GM21423 (cell line): ENCODE measurements at regions not wholly inside any gene's neighbourhood (a gene's known extent, or its start where the extent isn't known, plus 50 kb on each side); places are given as distances from the start of the nearest gene placed in this dataset.

Experiments used
- ATAC-seq: cut with Tn5 transposase; IDR thresholded peaks from one replicate; pipeline ENCODE4 v1.9.1; 2021; ENCODE audit warnings: mild to moderate bottlenecking, moderate library complexity; ENCODE audit not compliant: unreplicated experiment

DNA sequence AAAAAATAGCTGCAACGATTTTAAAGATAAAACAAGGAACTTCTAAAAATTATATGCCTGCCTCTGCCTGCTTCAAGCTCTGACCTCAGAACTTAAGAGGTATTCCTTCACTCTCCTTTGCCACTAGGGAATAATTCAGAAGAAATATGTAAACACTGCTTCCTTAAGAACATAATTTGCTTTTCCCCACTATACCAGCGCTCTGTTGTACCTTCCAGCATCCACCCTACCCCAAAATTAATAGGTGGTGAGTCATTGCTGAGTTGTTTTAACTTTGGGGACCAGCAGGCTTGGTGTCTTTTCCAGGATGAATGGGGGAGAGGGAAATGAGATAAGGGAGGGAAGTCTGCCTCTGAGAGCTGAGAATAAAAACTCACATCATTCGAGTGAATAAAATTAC lies 107.7 kb upstream of the ATXN1 start:
- ATAC-seq = no peak

DNA sequence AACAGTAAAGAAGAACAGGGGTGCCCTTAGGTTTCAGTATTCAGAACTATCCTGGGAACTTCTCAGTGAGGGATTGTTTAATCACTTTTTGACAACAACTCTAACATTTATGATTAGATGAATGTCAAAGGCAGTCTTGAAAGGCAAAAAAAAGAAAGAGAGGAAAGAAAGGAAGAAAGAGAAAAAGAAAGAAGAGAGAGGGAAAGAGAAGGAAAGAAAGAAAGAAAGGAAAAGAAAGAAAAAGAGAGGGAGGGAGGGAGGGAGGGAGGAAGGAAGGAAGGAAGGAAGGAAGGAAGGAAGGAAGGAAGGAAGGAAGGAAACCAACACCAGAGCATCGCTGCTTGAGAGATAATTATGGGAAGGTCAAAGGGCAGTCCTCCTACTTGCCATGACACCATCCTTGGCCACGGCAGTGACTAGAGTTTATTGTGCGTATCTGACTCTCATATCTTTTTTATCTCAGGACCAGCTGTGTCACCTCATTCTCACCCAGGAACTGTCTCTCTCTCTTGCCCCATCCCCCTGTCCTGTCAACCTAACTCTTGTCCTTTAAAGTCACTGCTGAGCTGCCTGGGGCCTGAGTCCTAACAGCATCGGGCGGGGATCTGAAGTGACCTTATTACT lies 96.8 kb upstream of the ATXN1 start:
- no peak for ATAC-seq

DNA sequence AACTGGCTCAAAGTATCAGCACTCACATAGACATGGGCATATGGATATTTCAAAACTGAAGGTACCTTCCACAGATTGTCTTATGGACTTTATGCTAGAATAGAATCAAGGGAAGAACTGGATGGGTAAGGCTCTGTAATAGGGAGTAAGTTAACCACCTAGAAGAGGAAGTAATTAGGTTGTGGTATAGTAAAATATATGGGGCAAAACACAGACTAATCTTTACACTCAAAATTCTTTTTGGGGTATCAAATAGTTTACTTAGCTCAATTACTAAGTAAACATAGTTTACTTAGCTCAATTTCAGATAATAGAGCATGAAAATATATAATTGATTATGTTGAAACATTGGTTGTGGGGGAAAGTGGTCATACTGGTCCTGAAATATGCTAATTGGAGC lies 94.2 kb upstream of the ATXN1 start:
- ATAC-seq = peak; percentile 48

DNA sequence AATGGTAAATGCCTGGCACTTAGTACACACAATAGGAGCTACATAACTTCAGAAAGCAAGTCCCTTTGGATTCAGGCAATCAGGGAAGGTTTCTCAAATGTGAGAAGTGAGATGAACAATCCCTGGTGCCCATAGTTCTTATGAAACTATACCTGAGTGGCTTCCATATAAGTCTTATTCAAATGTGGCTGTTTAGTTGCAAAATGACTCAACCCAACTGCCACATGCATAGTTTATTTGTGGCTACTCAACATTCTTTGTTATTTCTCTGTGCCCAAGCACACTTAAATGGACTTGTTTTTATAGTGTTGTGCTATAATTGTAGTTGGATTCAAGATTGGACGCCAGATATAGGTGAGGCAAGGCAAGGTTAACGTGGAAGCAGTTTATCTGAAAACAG lies 93.7 kb upstream of the ATXN1 start:
- ATAC-seq = peak; percentile 79

DNA sequence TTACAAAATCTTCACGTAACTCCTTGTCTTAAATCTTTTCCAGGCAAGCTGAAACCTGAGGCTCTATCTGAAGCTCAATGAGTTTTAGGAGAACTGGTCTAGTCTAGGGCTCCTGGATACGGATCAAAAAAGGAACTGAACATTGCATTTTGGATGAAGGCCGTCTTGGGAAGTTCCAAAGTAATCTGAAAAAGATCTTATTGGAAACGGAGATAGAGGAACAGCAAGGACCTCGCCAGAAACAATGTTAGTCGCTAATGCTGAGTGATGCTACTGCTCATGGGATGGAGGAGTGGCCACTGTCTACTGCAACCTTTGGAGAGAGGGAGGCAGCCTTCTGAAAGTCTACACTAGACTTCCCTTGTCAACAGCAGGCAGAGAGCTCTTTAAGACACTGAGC lies 91.4 kb upstream of the ATXN1 start:
- ATAC-seq = no peak

DNA sequence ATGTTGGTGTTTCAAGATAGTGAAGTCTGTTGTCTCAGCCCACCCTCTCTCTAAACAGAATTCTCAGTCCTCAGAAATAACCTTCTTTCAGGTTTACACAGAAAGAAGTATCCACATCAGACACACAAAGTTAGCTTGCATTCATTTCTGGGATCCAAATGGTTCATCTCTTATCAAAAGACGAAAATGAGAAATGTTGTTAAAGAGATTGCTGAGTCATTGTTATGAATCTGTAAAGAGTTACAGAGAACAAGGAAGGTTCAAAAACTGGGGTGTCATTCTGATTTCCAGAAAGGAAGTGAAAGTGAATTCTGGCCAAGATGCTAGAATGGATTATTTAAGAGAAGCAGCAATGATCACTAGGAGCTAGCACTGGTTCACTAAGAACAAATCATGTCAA lies 90.5 kb upstream of the ATXN1 start:
- no peak for ATAC-seq

DNA sequence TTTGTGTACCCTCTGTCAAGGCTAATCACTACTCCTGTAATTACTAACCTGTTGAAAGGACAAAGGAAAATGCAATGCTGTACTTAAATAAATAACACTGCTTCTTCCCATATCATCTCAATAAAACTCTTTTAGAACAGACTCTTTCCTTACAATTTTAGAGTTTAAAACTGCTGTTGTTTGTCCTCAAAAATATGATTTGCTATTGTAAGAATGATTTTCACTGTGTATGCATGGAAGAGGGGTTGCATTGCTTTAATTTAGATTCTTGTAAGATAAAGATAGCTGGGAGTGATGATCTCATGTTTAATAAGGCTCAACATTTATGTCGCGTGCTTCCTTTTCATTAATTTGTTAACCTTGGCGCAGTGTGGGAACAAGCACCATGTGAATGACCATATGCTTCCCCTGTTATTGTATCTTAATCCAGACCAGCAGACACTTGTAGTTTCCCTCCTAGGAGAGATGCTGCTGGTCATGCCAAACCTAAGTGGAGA lies 89.8 kb upstream of the ATXN1 start:
- no peak for ATAC-seq

DNA sequence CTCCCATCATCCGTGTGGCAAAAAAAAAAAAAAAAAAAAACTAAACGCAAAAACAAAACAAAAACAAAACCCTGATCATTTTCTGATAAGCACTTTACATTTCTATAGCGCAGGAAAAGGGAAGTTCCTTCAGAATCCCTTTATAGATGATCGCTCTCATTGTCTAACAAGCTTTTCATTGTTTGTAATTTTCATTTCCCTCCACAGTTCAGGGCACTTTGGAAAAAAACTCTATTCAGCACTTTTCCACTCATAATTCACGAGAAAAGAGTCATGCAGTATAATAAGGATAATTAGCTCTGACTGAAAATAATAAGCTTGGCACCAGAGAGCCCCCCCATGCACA lies 89.4 kb upstream of the ATXN1 start:
- no peak for ATAC-seq

DNA sequence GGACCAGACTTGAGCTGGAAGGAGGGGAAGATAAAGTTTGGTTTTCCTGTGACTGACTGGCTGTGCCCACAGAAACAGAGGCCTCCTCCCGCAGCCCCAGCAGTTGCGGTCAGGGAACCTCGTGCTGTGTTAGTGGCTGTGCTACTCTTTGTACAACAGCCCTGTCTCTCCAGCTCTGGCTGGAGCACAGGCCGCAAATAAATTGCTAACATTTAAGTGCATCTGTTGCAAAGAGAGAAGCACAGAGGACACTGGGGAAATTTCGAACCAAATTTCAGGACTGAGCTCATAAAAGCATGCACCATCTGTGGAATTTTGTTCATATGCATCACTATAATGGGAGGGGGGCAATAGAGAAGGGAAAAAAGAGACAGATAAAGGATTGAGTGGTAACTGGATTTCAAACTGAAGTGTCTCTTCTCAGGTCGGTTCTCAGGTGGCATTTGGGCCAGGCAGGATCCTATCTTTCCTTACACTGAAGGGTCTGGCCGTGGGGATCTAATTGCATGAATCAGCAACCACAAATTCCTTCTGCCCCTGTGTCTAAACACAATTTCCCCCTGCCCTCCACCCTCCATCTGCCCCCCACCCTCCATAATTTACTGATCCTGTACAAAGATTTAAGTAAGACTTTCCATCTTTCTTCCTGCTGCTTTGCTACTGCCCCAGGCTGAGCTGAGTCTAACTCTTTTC lies 88.9 kb upstream of the ATXN1 start:
- ATAC-seq = no peak

DNA sequence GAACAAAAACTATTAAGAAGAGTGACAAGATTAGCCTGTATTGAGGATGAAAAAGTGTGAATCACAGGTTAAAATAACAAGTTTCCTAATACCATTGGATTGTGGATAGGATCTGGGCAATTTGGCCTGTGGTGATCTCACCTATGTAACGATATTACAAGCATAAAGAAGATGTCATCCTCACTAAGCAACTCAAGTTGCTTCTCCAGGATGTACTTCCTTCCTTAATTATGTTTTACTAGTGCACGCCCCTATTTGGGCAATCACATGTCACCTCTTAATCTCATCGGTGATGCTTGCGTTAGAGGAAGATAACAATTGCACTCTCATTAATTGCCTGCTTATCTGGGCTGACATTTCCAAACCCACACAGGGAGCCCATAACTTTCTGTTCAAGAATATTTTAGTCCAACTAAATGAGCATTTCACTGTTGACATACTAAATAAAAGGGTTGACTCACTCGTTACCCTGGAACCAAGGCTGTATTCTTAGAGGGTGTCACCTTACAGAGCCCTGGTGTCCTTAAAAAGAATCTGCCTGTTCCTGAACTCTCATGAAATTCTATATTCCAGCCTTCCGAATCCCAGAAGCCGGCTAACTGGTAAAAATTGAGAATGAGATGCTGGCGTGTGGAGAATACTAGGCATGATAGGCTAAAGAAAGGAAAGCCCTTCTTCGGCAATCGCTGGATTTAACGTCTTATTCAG lies 88.2 kb upstream of the ATXN1 start:
- ATAC-seq = no peak

DNA sequence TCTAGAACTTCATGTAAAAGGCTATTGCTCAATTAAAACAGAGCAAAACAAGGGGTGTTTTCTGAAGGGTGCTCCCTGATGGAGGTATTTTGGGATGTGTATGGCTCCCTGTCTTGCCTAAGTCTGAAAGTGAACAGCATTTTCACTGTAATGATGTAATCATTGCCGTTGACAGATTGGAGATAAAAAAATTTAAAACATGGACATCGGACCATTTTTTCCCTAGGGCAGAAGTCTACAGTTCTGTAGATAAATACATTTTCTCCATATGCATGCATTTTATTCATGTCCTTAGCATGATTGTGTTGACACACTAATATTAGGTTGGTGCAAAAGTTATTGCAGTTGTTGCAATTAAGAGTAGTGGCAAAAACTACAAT lies 85.1 kb upstream of the ATXN1 start:
- no peak for ATAC-seq

DNA sequence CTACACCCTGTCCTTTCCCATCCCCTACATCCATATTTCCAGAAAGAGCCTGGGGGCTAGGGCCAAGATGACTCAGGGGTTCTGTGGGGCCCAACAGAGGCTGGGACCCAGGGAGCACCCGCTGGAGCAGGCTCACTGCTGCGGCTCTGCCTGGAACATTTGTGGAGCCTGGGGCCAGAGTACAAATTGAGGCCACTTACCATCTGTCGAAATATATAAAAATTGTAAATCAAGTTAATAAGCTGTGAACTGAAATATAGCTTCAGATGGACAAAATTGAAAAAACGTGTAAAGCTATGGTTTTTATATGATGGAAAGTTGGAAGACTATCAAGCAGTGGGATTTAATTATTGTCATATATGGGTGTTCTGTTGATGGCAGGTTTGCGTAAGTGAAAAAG lies 82.9 kb upstream of the ATXN1 start:
- ATAC-seq = no peak

DNA sequence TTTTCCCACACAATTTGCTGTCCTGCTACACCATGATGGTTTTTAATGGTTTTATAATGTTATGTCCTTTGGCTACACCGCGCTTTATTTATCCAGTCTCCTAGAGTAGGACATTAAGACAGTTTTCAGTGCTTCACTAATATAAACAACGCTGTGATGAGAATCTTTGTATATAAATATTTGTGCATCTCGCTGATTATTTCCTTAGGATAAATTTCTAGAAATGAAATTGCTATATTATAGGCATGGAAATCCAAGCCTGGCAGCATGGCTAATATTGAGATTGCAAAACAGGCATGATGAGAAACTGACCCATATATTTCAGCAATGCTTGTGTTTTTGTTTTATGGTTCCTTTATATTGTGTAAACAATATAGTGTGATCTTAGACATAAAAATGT lies 81.4 kb upstream of the ATXN1 start:
- no peak for ATAC-seq

DNA sequence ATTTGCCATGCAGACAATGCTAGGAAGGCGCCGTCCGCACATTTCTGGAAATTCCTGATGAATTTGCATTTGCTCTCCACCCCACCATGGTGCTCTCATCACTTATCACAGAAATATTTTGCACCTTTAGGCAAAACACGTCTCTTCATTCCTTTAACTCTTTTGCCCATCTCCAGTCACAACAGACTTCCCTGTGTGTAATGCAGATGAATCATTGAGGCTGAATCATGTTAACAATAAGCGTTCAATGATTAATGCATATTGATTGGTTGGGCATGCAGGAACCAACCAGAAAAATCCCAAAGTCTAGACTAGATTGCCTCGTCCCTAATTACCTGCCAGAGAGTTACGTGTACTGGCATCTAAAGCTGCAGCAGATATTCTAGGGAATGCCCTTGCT lies 80.0 kb upstream of the ATXN1 start:
- ATAC-seq = no peak

DNA sequence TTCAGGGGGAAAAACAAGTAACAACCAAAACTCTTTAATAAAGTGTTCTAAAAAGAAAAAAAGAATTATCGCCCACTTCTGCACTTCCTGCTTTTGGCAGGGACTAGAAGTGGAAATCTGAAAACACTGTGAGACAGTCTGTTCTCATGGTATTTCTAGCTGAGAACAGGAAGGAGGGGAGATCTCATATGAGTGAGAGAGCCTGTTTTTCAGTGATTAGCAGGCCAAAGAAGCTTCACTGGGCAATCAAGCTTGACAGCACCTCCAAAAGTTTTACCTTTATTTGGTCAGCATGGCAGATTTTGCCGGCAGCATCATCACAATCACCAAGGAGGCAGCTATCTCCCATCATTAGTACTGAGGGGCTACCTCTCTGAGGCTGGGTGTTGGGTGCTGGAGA lies 79.5 kb upstream of the ATXN1 start:
- ATAC-seq = peak; percentile 33

DNA sequence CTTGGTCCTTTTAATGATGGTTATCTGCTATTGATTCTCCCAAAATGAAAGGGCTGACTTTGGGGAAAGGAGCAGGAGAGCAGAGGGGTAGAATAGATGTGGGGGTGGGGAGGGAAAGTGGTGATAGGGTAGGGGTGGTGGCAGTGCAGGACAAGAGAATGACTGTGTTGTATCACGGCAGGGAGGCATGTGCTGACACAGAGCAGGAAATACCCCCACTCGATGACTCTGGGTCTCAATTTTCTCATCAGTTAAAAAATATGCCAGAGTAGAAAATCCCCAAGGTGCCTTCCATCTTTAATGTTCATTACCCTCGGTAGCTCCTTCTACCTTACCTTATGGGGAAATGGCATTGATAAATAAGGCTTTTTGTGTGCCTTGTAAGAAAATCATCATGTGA lies 79.0 kb upstream of the ATXN1 start:
- ATAC-seq = no peak

DNA sequence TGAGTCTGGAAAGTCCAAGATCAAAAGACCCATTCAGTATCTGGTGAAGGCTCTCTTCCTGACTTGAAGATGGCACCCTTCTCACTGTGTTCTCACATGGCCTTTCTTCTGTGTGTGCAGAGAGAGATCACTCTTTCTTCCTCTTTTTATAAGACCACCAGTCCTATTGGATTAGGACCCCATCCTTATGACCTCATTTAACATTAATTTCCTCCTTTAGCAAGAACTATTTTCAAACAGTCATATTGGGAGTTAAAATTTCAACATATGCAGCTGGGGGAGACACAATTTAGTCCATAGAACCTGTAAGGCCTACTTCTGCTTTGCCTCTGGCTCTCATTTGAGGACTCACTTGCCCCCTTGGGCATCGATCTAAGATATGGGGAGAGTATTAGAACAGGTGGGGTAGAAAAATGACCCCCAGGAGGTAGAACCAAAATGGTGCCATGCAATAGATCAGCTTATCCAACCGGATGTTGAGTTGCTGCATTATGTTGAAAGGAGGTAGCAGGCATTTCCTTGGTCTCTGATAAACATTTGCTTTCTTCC lies 78.4 kb upstream of the ATXN1 start:
- ATAC-seq = no peak

DNA sequence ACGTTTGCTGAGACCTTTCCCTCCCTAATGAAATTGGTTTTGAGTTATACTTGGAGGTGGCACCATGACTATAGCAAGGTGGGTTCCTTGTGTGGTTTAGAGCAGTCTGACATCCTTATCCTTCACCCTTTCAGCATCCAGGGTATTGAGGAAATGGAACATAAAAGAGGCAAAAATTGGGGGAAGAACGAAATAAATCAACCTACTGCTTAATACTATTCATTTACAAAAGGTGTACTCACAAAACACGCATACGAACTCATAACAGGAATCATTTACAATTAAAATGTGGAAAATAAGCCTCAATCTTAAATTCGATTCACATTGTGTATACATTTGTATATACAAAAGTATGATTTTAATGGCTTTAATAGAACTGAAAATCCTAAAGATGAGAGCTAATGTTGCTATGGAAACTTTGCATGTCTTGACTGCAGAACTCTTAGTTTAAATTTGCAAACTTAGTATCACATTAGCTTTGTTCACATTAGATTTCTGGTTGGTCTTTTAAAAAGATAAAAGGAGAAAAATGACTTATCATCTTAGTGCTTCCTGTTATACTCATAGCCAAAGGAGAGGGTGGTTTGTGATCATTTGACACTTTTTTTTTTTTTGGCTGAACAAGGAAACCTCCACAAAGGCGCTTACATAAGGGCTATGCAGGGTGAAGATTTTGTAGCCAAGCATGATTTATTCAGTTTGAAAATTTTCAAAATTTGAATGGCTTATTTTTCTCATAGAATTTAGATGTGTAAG lies 76.1 kb upstream of the ATXN1 start:
- no peak for ATAC-seq

DNA sequence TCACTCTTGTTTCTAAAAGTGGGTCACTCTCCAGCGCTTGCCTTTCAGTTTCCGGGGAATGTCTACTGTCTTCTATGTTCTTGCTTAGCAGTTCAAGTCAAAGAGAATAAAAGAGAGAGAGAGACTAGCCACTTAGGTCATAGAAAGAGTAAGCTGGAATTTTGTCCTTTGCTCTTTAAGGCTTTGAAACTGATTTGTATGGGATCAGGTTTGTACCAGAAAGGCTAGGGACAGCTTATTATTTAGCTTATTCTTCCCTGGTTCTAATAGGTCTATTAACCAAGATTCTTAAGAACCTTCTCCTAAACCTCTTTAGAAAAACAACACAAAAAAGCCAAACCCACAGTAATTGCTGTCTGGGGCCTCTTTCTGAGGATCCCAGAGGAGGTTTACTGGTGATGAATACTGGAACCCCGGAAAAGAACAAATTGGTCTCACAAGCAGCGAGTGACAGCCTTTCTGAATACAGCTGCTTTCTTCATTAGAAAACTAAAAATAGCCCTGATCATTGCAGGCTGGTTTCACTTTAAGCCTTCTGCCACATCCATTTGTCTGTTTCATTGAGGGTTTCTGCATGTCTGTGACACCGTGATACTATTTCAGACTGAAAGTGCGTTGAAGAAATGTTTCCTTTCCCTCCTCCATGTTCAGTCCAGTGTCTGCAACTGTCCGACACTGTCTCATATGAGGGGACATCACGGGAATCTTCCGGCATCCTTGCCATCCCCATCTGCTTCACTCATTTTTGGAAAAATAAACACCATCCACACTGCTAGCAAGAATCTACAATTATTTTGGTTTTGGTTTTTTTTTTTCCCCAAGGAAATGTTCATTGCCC lies 75.1 kb upstream of the ATXN1 start:
- ATAC-seq = peak; percentile 80

DNA sequence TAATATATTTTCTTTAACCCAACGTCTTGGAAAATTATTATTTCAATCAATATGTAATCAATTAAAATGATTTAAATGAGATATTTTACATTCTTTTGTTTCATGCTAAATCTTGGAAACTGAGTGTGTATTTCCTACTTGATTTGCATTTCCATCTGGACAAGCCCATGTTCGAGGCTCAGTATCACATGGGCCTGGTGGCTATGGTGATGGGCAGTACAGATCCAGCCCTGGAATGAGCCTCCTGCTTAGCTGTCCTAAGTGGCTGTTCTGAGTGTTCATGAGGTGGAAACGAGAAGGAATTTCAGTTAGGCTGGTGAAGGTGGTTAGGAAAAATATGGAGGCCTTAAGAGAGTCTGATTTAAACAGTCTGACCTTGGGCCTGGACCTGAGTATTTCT lies 73.0 kb upstream of the ATXN1 start:
- no peak for ATAC-seq

DNA sequence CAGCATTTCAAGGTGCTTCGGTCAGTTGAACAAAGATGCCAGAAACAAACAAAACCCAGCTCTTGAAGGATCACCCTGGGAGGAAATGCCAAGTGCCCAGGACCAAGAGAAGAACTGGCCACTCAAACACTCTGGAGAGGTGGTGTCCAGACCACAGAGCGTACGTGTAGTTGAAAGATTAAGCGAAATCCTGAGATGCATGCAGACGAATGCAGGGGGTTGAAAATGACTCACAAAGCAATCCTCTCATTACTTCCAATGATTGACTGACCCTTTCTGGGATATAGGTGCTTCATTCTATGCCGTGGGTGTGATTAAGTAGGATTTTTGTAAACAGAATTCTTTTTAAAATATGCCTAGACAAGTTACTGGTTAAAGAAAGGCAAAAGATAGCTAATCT lies 71.5 kb upstream of the ATXN1 start:
- no peak for ATAC-seq
